Esophagus squamous epithelium (tissue), 4 donors: ENCODE measurements at regions not wholly inside any gene's neighbourhood (a gene's known extent, or its start where the extent isn't known, plus 50 kb on each side); places are given as distances from the start of the nearest gene placed in this dataset.

ENCODE experiments used
- POLR2A ChIP-seq, 4 donors: fragments of 450-650 bp; IDR thresholded peaks; one replicate each; pipeline ENCODE4 v1.6.1; 2017; ENCODE audit warnings: antibody characterized with exemption in 4 of 4, mild to moderate bottlenecking in 4 of 4, moderate library complexity in 3 of 4
- TF ChIP-seq, protein P1 (sequence below), 6 experiments: fragments of 450-650 bp in 4 of 6; fragments of 200-600 bp in 2 of 6; sonication (generic) in 2 of 6; IDR thresholded peaks; one replicate each; pipeline ENCODE4 v1.5.1; 2016 to 2019; ENCODE audit warnings: antibody characterized with exemption in 6 of 6, mild to moderate bottlenecking in 4 of 6, moderate library complexity in 4 of 6

DNA sequence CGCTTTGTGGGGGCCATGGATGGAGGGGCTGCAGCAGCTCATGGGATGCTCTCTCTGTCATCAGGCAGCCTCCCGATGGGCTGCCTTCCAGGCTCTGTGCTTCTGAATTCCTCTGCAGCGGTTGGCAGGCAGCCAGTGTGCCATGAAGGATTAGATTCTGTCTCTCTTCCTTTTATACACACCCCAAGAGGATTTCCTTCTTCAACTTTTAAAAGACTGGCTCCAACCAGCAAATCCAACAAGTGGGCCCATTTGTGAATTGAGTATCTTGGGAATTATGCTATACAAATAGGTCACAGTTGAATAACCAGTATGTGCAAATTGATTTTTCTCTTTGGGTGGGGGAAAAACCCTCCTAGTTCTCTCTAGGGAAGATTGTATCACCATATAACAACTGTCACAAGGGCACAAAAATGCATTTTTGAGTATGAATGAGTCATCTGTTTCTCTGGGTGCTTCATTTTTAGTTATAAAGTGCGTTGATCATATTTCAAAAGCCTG, 96.8 kb upstream of the FAT1 start:
- TF ChIP-seq, protein P1, sequence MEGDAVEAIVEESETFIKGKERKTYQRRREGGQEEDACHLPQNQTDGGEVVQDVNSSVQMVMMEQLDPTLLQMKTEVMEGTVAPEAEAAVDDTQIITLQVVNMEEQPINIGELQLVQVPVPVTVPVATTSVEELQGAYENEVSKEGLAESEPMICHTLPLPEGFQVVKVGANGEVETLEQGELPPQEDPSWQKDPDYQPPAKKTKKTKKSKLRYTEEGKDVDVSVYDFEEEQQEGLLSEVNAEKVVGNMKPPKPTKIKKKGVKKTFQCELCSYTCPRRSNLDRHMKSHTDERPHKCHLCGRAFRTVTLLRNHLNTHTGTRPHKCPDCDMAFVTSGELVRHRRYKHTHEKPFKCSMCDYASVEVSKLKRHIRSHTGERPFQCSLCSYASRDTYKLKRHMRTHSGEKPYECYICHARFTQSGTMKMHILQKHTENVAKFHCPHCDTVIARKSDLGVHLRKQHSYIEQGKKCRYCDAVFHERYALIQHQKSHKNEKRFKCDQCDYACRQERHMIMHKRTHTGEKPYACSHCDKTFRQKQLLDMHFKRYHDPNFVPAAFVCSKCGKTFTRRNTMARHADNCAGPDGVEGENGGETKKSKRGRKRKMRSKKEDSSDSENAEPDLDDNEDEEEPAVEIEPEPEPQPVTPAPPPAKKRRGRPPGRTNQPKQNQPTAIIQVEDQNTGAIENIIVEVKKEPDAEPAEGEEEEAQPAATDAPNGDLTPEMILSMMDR (IDR thresholded peaks at IDR 0.05), result no peak
- TF ChIP-seq POLR2A (IDR thresholded peaks at IDR 0.05), result no peak
